Activated CD4-positive, alpha-beta T cell treated with anti-CD3 and anti-CD28 coated beads, Interleukin-2, Interleukin-4, amounts not matched to agents 100 ng/mL and 50 ng/mL, durations not matched to agents 16 hours and 8 hours (primary cell): ENCODE measurements at regions not wholly inside any gene's neighbourhood (a gene's known extent, or its start where the extent isn't known, plus 50 kb on each side); places are given as distances from the start of the nearest gene placed in this dataset.
"Not testable (repeated sequence)": the region's sequence is repeated elsewhere in the genome, so short reads cannot be mapped to it uniquely, and the experiment has no call there.

Experiments
- DNase-seq: peaks from one replicate; pipeline ENCODE4 v3.0.0-alpha.2; 2020; ENCODE audit warnings: low spot score

DNA sequence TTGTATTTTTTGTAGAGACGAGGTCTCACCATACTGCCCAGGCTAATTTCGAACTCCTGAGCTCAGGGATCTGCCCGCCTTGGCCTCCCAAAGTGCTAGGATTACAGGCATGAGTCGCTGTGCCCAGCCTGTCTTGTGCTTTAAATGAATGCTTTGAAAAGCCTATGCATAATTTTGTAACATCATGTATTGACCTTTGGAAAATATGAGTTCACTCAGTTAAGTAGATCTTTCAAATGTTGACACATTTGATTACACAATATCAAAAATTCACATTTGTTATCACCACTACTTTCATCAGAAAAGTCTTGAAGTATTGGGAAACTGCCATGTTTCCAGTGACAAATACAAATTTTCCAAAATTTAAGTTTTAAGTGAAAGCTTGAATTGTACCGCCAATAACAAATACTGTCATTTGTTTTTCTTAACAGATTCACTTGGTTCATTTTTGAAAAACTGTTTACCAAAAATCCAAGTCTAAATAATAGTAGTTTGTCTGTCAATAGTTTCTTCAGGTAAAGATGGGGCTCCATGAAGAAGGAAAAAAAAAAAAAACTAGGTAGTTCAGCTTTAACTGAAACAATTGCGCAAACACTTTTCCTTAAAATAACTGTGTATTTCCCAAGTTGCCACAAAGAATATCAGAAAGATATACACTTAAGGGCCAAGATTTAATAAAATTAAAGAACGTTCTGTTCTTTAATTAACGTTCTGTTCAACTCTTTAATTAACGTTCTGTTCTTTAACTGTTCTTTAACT lies 233.2 kb upstream of the NR5A2 start:
- no peak for DNase-seq

DNA sequence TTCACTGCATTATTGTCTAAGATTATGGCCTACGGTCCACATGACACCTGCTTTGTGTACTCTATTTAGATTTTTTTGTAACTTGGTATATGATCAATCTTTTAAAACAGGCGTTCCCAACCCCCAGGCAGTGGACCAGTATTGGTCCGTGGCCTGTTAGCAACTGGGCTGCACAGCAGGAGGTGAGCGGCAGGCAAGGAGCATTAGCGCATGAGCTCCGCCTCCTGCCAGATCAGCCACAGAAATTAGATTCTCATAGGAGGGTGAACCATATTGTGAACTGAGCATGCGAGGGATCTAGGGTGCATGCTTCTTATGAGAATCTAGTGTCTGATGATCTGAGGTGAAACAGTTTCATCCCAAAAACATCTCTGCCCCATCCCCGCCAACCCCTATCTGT lies 228.4 kb upstream of the NR5A2 start:
- DNase-seq: no peak

DNA sequence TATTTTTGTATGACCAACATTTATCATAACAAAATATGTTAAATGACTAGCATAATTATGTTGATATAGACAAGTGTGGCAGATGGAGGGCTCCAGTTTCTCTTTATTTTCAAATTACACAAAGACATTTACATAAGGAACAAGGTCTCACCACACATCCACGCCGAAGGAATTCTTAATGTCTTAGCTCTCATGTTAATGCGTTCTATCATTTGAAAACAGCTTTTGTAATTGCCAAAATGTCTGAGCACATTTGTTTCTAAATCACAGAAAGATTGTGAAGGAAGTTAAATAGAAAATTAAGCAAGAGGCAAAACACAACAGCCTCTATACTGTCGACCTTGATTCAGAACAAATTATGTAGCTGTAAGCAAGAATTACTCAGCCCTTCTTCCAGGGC lies 223.0 kb upstream of the NR5A2 start:
- DNase-seq: no peak

DNA sequence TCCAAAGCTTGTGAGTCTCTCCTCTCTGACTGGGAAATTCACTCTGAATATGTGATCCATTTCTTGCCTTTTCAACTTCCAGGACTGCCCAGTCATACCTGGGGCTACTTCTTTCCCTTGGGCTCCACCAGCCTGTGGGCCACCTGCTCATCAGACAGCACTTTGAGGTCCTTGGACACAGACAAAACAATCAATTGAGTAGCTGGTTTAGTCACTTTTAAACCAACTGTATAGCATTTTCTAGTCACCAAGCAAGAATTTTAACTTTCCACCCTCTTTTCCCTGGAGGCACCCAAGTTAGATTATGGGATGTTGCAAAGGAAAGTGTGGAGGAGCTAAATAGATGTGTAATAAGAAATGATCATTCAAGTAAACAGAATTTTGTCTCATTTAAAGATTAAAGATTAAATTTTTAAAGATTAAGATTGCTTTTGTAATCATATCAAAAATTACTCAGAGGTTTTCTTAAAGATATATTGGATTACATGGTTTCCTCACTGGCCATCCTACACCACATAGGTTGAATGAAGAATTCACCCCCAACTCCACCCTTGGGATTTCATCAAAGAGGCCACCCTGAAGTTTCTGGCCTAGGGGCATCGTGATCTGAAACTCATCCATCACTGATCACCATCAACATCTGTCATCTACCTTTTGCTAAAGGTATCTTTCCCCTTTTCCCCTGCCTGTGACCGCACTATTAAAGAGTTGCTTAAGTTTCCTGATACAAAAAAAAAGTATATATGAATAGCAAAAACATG lies 219.2 kb upstream of the NR5A2 start:
- DNase-seq: no peak

DNA sequence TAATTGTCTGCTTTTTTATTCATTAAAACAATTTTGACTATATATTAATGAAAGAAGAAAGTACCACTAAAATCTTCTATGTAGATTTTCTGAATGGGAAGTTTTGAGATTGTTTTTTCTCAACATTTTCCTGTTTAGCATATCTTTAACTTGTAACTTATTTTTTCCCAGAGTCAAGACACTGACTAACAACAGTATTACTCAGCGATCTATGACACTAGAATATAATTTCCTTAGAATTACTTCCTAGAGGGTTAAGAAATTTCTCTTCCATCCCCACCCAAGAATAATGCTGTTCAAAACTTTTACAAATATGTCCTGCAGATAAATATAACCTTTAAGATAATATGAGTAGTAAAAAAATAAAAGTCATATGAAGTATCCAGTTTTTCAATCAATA lies 218.2 kb upstream of the NR5A2 start:
- no peak for DNase-seq

DNA sequence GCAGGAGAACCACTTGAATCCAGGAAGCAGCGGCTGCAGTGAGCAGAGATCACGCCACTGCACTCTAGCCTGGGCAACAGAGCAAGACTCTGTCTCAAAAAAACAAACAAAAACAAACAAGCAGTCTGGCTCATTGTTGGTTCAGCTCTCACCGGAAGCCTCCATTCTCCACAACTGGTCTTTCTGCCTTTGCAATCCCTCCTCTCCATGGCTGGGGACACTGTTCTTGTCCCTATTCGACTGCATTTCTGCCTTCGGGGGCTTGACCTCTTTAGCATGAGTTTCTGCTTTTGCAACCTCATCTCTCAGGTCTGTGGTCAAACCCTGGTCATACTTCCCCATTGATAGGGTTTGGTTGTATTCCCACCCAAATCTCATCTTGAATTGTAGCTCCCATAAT lies 216.3 kb upstream of the NR5A2 start:
- no peak for DNase-seq

DNA sequence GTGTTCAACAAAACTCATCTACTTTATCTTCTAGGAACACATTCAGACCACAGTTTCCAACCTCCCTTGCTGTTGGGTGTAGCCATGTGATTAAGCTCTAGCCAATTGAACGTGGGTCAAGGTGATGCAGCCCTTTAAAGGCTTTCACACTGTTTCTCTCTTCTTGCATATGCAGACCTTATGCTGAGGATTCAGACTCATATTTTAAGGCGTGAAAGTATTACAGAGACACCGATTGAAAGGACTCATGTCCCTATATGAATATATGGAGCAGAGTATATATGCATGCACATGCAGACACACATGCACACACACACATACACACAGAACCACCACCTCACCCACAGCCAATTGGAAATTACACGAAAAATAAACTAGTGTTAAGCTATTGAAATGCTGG lies 214.3 kb upstream of the NR5A2 start:
- no peak for DNase-seq

DNA sequence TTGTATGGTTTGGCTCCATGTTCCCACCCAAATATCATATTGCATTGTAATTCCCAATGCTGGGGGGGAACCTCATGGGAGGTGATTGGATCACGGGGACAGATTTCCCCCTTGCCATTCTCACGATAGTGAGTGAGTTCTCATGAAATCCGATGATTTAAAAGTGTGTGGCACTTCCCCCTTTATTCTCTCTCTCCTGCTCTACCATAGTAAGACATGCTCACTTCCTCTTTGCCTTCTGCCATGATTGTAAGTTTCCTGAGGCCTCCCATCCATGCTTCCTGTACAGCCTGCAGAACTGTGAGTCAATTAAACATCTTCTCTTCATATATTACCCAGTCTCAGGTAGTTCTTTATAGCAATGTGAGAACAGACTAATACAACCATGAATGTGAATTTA lies 211.6 kb upstream of the NR5A2 start:
- no peak for DNase-seq

DNA sequence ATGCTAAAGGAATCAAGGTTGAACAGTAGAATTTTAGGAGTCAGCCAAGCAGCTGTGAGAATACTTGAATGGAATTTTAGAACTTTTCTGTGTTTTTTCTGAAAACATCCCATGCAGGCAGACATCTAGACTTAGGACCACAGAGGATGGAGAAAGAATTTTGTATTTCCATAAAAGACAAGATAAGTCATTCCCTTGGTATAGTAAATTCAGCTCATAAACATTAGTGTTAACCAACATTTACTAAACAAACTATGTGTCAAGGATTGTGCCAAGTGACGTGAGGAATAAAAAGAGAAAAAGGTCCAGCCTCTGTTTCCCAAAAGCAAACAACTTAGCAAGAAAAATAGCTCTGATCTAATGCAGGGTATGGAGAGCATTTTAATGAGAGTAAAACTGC lies 210.2 kb upstream of the NR5A2 start:
- no peak for DNase-seq

DNA sequence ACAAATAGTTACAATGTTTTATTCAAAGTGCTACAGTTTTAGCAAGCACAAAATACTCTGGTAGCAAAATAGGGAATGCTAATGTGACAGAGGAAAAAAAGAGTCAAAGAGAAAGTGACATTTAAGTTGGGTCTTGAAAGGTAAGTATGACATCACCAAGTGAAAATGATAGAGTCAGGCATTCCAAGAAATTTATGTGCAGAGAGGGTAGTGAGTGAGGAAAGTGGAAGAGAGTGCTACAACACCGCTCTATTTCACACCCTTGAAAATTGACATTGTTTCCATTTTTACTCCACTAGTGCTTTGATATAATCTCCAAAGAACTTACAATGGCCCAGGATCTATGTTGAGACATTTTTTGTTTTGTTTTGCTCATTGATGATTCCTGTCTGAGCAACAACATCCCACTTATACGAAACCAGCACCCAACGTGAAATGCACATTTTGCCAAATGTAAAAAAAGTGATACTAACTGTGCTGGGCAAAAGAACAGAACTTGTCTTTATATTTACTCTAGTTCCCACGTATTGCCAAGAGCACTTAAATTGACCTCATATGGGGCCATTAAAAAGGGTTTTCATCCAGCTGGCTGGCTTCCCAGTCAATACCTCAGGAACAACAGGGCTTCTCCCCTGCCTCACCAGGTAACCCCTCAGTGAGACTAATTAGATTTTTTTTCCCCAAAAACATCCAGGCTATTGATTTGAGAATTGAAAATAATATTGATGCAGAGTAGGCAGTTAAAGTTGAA lies 206.3 kb upstream of the NR5A2 start:
- DNase-seq: no peak

DNA sequence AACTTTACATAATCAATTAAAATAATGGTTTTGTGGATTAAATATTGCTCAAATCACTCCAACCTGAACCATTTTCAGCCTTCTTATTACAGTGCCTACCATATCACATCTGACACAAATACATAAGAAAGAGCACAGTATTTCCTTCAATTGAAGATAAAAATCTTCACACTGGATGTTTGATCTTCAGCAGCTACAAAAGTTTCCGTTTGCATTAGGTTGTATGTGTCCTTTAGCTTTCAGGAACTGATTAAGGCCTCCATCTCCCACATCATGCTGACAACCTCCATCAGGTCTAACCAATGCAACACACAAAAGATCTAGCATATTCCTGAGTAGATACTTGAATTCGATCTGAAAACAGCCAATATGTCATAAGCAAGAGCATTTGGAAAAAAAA lies 195.1 kb upstream of the NR5A2 start:
- no peak for DNase-seq

DNA sequence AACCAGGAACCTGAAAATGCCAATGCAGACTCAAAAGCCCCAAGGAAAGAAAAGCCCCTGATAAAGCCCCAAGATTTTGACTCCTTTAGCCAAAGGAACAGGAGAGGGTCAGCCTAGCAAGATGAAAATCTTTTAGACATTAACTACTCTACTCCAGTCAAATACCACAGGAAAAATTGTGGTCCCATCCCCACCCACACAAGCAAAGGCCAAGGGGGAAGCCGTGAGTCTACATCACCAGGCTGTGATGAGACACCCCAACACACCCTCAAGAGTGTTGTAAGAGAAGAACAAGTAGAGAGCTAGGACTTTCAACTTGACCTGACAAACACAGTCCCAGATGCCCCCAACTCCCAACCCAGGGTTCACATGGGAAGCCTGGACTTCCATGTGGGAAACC lies 192.8 kb upstream of the NR5A2 start:
- no peak for DNase-seq

DNA sequence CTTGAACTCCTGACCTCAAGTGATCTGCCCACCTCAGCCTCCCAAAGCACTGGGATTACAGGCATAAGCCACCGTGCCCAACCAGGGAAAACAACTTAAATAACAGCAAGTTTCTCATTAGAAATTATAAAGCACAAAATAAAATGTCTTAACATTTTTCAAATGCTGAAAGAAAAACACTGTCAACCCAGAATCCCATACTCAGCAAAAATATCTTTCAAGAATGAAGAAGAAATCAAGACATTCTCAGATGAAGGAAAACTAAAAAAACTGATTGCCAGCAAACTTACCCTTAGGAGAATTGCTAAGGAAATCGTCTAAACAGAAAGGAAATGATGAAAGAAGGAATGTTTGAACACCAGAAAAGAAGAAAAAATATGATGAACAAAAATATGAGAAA lies 191.1 kb upstream of the NR5A2 start:
- DNase-seq: no peak

DNA sequence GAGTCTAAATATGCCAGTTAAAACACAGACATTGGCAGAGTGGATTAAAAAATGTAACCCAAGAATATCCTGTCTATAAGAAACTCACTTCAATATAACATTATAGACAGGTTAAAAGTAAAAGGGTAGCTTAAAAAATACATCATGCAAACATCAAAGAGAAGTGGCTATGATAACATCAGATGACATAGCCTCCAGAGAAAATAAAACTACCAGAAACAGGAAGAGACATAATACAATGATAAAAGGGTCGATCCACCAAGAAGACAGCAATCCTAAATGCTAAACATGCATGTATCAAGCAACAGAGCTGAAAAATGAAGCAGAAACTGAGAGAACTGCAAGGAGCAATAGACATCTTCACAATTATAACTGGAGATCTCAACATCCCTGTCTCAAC lies 190.2 kb upstream of the NR5A2 start:
- no peak for DNase-seq

DNA sequence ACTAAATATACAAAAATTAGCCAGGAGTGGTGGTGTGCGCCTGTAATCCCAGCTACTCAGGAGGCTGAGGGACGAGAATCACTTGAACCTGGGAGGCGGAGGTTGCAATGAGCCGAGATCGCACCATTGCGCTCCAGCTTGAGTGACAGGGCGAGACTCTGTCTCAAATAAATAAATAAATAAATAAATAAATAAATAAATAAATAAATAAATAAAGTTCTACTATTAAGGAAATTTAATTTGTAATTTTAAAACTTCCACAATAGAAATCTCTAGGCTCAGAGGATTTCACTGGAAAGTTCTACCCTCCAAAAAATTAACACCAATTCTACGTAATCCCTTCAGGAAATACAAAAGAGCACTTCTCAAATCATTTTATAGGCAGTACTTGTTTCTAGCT lies 187.9 kb upstream of the NR5A2 start:
- not testable (repeated sequence) for DNase-seq

DNA sequence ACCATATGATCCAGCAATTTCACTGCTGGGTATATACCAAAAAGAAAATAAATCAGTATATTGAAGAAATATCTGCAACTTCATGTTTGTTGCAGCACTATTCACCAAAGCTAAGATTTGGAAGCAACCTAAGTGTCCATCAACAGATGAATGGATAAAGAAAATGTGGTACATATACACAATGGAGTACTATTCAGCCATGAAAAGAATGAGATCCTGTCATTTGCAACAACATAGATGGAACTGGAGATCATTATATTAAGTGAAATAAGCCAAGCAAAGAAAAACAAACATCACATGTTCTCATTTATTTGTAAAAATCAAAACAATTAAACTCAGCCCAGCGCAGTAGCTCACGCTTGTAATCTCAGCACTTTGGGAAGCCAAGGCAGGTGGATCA lies 184.4 kb upstream of the NR5A2 start:
- not testable (repeated sequence) for DNase-seq

DNA sequence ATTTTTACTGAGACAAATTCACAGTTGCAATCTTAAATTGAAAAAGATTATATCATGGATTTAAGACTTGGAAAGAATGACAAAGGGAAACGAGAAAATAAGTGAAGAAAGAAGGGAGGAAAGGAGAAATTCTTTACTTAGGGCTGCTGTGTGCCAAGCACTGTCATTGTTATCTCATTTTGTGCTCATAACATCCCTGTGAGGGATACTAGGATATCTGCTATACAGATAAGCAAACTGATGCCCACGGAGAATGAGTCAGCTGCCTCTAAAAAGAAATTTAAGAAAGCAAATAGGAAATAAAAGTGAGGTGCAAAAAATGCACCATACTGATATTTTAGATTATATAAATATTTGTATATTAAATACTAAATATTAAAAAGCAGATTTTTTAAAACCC lies 183.6 kb upstream of the NR5A2 start:
- DNase-seq: no peak

DNA sequence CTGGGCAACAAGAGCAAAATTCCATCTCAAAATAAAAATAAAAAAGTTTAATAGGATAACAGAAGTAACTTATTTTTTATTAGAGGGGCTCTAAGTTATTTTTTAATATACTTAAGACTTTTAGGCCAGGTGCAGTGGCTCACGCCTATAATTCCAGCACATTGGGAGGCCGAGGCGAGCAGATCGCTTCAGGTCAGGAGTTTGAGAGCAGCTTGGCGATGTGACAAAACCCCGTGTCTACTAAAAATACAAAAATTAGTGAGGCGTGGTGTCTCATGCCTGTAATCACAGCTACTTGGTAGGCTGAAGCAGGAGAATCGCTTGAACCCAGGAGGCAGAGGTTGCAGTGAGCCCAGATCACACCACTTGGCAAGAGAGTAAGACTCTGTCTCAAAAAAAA lies 180.5 kb upstream of the NR5A2 start:
- DNase-seq: no peak

DNA sequence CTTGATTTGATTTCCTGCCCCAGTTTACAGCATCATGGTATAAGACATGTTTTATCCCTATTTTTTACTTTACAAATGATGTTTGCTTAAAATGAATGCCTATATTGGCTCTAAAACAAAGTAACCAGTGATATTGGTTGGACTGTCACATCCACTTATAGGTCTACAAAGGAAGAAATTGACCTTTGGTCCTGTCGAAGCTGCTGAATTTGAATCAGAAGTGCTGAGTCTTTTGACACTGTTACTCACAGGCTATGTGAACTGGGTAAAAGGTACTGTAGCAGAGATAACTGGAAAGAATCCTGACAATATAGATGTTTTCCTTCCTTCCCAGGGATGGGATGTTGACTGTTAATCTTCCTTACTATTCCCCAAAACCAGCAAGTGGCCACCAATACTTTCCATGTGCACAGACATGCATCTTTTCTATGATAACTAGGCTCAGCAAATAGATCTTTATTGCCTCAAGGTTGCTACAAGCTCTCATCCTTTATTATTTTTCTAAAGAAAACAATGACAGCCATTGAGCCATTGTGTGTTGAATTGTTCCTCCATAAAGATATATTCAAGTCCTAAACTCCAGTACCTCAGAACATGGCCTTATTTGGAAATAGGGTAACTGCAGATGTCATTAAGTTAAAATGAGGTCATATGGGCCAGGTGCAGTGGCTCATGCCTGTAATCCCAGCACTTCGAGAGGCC lies 175.9 kb upstream of the NR5A2 start:
- DNase-seq: no peak

DNA sequence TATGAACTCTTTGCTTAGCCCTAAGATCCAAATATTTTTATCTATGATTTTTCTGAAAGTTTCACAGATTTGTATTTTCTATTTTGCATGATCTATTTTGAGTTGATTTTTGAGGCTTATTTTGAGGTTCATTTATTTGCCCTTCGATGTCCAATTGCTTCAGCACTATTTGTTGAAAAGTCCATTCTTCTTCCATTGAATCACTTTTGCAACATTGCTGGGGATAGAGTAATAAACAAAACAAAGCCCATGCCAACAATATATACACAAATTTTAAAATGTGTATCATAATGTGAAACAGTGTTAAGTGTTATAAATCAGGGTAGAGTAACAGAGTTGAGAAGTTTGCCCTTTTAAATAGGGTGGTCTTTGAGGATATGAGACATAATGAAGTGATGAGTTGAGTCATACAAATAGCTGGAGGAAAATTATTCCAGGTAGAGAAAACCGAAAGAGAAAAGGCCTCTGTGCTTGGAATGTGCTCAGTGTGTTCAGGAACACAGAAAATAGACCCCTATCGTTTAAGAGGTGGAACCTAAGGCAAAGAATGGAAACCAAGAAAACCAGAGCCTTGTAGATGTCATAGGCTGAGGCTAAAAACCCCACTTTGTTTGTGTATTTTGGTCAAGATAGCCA lies 172.7 kb upstream of the NR5A2 start:
- DNase-seq: no peak

DNA sequence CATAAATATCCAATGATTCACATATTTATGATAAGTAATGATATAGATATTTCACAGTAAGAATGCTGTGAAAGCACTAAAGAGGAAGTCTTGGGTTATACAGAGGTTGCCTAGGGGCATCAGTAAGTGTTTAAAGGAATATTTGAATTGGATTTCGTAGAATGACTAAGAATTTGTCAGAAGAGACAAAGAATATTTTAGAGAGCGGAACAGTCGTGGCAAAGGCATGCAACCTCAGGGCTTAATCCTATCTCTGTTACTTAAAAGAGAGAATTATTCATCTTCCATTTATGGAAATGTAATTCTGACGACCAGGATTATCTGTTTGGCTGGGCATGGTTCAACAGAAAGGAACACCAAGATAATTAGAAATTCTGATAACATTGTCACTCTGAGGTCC lies 171.9 kb upstream of the NR5A2 start:
- DNase-seq: no peak

DNA sequence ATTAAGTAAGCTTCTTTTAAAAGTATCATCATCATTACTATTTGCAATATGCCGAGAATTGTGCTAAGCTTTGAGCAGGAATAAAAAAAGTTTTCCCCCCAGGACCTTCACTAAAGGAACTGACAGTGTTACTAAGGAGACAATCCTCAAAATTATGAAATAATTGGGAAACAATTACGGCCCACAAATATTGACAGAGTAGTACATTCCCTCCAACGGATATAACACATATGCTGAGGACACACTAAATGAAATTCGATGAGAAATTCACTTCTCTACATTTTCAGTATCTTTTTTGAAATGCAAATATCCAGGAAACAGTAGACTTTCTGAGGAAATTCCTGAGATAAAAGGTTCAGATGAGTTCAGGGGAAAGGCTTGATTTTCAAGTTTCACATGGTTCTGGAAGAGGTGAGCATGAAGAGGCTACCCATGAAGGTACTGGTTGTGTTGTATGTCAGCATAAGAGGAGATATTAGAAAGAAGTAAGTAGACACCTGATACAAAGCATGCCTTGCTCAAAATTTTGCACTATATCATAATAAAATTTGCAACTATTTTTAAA lies 171.2 kb upstream of the NR5A2 start:
- DNase-seq: no peak
